ENCODE measurements at regions not wholly inside any gene's neighbourhood (a gene's known extent, or its start where the extent isn't known, plus 50 kb on each side); places are given as distances from the start of the nearest gene placed in this dataset.

DNA sequence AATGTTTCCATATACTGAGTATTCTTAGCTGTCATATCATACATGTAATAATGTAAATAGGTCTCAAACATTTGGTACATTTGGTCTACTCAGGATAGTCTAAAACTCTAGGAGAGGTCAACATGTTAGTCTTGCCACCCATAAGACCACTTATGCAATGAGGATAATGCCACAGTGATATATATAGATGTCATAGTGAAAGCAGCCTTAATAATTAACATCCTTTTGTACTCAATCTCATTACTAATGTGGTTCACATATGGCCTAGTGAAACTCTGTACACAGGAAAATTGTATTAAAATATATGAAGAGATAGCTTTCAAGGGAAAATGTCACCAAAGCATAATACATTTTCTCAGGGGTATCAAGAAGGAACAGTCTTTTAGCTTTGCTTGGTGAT is 577.9 kb downstream of the TFAP2B start:
- CTCF ChIA-PET: no interaction called here

DNA sequence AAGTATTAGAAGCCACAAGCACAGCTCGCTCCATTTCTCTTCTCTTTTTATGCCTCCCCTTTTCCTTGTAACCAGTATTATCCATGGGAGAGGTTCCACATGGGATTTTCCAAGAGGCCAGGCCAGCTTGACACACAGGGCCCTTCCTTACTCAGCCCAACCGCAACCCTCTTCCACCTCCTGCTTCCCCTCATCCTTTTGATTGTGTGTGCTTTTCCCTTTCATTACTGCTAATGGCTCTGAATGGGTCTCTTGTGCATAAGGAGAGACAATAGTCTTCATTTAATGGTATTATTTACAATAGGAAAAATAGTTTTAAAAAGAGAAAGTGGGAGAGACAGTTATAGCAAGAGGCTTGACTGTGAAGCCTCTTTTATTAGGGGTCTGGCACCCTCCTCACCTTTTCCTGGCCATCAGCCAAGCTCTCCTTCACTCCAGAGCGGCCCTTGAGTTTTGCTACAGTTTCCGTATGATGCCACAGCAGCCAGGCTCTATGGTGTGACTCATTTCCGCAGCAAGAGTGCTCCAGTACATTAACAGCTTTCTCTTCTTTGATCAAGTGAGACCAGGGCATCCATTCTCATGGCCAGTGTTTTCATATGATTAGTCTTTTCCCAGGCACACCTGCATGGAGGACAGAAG is 579.5 kb downstream of the TFAP2B start:
- CTCF ChIA-PET: no interaction called here
- H3K4me3 ChIP-seq (ENCODE audit: low read depth, low read length): no peak overlapping the region

More for the DNA sequence above, 577.9 kb downstream of the TFAP2B start:
- TF ChIP-seq, protein P1, sequence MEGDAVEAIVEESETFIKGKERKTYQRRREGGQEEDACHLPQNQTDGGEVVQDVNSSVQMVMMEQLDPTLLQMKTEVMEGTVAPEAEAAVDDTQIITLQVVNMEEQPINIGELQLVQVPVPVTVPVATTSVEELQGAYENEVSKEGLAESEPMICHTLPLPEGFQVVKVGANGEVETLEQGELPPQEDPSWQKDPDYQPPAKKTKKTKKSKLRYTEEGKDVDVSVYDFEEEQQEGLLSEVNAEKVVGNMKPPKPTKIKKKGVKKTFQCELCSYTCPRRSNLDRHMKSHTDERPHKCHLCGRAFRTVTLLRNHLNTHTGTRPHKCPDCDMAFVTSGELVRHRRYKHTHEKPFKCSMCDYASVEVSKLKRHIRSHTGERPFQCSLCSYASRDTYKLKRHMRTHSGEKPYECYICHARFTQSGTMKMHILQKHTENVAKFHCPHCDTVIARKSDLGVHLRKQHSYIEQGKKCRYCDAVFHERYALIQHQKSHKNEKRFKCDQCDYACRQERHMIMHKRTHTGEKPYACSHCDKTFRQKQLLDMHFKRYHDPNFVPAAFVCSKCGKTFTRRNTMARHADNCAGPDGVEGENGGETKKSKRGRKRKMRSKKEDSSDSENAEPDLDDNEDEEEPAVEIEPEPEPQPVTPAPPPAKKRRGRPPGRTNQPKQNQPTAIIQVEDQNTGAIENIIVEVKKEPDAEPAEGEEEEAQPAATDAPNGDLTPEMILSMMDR (IDR thresholded peaks at IDR 0.05; ENCODE audit: insufficient read depth, low read depth, low read length): no peak
- Histone ChIP-seq H3K4me3 (ENCODE audit: low read depth, low read length) (no peak overlapping the region), H3K27me3 (ENCODE audit: control insufficient read depth, insufficient read depth, low read length) (no peaks in the 10 kb centered on the region), H3K36me3 (ENCODE audit: control insufficient read depth, insufficient read depth, low read length) (no peaks in the 10 kb centered on the region)
- POLR2A ChIA-PET: no interaction called here
- no peak for DNase-seq (ENCODE audit: low read depth)

DNA sequence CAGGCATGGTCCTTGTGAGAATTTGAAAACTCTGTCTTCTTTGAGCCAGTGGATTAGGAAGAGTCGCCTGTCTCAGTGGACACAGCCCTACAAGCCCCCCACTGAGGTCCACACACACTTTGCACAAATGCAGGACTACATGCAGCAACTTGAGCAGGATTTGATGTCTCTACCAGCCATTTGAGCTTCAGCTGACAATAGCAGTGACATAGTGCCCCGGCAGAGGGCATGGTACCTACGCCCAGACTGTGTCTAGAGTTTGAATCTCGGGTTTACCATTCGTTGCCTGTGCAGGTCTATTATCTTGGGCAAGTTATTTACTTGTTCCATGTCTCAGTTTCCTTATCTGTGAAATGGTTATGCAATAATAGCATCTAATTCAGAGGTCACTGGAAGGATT is 580.1 kb downstream of the TFAP2B start:
- TF ChIP-seq, protein P1 (IDR thresholded peaks at IDR 0.05; ENCODE audit: insufficient read depth, low read depth, low read length): no peak
- Histone ChIP-seq H3K4me3 (ENCODE audit: low read depth, low read length) (no peak overlapping the region), H3K27me3 (ENCODE audit: control insufficient read depth, insufficient read depth, low read length) (no peaks in the 10 kb centered on the region), H3K36me3 (ENCODE audit: control insufficient read depth, insufficient read depth, low read length) (no peaks in the 10 kb centered on the region)
- POLR2A ChIA-PET: no interaction called here
- DNase-seq (ENCODE audit: low read depth): no peak
- CTCF ChIA-PET: no interaction called here

More for the DNA sequence above, 579.5 kb downstream of the TFAP2B start:
- DNase-seq (ENCODE audit: low read depth): no peak
- TF ChIP-seq, protein P1 (IDR thresholded peaks at IDR 0.05; ENCODE audit: insufficient read depth, low read depth, low read length): no peak
- POLR2A ChIA-PET: no interaction called here
- Histone ChIP-seq H3K36me3 (ENCODE audit: control insufficient read depth, insufficient read depth, low read length) (no peaks in the 10 kb centered on the region), H3K27me3 (ENCODE audit: control insufficient read depth, insufficient read depth, low read length) (no peaks in the 10 kb centered on the region)

DNA sequence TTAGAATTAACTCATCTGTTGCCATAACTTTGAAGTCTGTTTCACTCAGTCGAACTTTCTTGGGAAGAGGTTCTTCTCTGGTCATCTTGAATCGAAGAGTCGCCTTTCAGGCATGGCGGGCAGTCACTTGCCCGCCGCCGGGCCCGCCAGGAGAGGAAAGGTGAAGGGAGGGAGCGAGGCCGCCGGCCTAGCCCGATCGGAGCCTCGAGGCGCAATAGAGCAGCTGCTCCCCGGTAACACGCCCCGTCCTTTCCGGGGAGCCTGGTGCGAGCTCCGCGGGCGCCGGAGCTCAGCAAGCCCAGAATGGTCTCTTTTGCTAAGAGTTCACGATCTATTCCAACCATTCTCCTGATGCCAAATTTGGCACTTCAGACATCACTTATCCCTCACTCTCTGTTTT is 591.8 kb downstream of the TFAP2B start:
- H3K36me3 ChIP-seq (ENCODE audit: control insufficient read depth, insufficient read depth, low read length): no peaks in the 10 kb centered on the region
- TF ChIP-seq, protein P1 (IDR thresholded peaks at IDR 0.05; ENCODE audit: insufficient read depth, low read depth, low read length): no peak
- DNase-seq (ENCODE audit: low read depth): no peak
- no peaks in the 10 kb centered on the region for H3K27me3 ChIP-seq (ENCODE audit: control insufficient read depth, insufficient read depth, low read length)
- ChIA-PET POLR2A (no interaction called here), CTCF (no interaction called here)
- H3K4me3 ChIP-seq (ENCODE audit: low read depth, low read length): no peak overlapping the region

DNA sequence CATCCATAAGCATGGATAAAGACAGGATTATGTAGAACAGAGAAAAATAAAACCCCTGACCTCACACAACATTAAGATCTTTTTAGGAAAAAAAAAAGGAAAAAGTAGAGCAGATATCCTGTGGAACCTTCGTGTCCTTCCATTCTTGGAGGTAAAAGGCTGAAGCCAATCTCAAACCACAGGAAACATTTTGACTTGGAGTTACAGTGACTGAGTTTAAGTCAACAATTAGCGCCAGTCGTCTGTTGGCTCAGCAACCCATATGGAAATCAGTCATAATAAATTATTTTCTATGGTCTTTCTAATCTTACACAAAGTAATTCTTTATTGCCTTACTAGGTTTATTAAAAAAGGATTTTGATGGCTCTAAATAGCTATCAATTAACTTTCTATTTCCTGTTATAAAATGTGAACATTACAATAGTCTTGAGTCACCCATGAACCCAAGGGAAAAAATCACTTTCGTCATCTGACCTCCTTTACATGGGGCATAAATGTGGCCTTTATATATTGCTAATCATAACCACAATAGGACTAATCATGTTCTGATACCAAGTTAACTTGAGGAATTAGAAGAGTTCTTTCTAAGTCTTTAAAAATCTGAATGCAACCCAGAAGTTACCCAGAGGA is 592.9 kb downstream of the TFAP2B start:
- no peaks in the 10 kb centered on the region for H3K27me3 ChIP-seq (ENCODE audit: control insufficient read depth, insufficient read depth, low read length)
- no peaks in the 10 kb centered on the region for H3K36me3 ChIP-seq (ENCODE audit: control insufficient read depth, insufficient read depth, low read length)
- CTCF ChIA-PET: interaction anchor here (0.5 kb wide), 1 partner anchor 9 kb away, joined by 3 read pairs; no protein-coding TSS in a partner anchor
- no peak for DNase-seq (ENCODE audit: low read depth)
- POLR2A ChIA-PET: no interaction called here
- TF ChIP-seq, protein P1 (IDR thresholded peaks at IDR 0.05; ENCODE audit: insufficient read depth, low read depth, low read length): no peak
- no peak overlapping the region for H3K4me3 ChIP-seq (ENCODE audit: low read depth, low read length)

Measured in BJ (cell line).